RWPE2 (cell line): ENCODE measurements at regions not wholly inside any gene's neighbourhood (a gene's known extent, or its start where the extent isn't known, plus 50 kb on each side); places are given as distances from the start of the nearest gene placed in this dataset.
A peak's percentile ranks its signal among the peaks of the same experiment; 100 is the strongest.

Experiments
- ATAC-seq: fragments of 200-7000 bp; cut with Tn5 transposase; 3 replicates; pipeline ENCODE4 v1.9.1; 2021; ENCODE audit warnings: low read depth
- DNase-seq: peaks from one replicate; pipeline ENCODE4 v3.0.0-alpha.2; 2020; ENCODE audit warnings: low spot score
- H3K27ac ChIP-seq: fragments of 450-650 bp; 2 replicates; pipeline ENCODE4 v1.5.1; 2017; ENCODE audit warnings: mild to moderate bottlenecking; ENCODE audit not compliant: poor library complexity, severe bottlenecking
- H3K27me3 ChIP-seq: fragments of 250-450 bp; sonication (Bioruptor Pico); 2 replicates; pipeline ENCODE4 v1.5.1; 2021; ENCODE audit warnings: mild to moderate bottlenecking, moderate library complexity; ENCODE audit not compliant: insufficient read depth, poor library complexity, severe bottlenecking
- H3K36me3 ChIP-seq: fragments of 250-450 bp; sonication (Bioruptor Pico); 2 replicates; pipeline ENCODE4 v1.5.1; 2020; ENCODE audit warnings: low read depth, mild to moderate bottlenecking, moderate library complexity
- H3K4me1 ChIP-seq: fragments of 250-450 bp; sonication (Bioruptor Pico); 2 replicates; pipeline ENCODE4 v1.5.1; 2021; ENCODE audit warnings: mild to moderate bottlenecking, moderate library complexity; ENCODE audit not compliant: insufficient read depth, poor library complexity, severe bottlenecking
- H3K4me3 ChIP-seq: fragments of 250-450 bp; sonication (Bioruptor Pico); 2 replicates; pipeline ENCODE4 v1.5.1; 2021; ENCODE audit warnings: mild to moderate bottlenecking, moderate library complexity; ENCODE audit not compliant: severe bottlenecking
- H3K9me3 ChIP-seq: fragments of 250-450 bp; sonication (Bioruptor Pico); 2 replicates; pipeline ENCODE4 v1.5.1; 2021; ENCODE audit warnings: mild to moderate bottlenecking, moderate library complexity; ENCODE audit not compliant: severe bottlenecking
- CTCF ChIP-seq: fragments of 450-650 bp; IDR thresholded peaks from one replicate; pipeline ENCODE4 v1.5.1; 2017; ENCODE audit warnings: mild to moderate bottlenecking, moderate library complexity; ENCODE audit not compliant: poor library complexity, severe bottlenecking

- Histone ChIP-seq H3K4me3 (no peak overlapping the region), H3K27ac (no peak overlapping the region), H3K36me3 (no peaks in the 10 kb centered on the region), H3K4me1 (no peaks in the 10 kb centered on the region), H3K9me3 (no peaks in the 10 kb centered on the region), H3K27me3 (no peaks in the 10 kb centered on the region)
- no peak for TF ChIP-seq CTCF
- ATAC-seq (no peak), DNase-seq (no peak)
Observed at GRCh38 chr1:164971921-164972415, 384.5 kb downstream of the LMX1A start.

GRCh38 chr1:164971391-164971790, 385.1 kb downstream of the LMX1A start:
- Histone ChIP-seq H3K27me3 (no peaks in the 10 kb centered on the region), H3K4me3 (no peak overlapping the region), H3K4me1 (no peaks in the 10 kb centered on the region), H3K36me3 (no peaks in the 10 kb centered on the region), H3K27ac (no peak overlapping the region), H3K9me3 (no peaks in the 10 kb centered on the region)
- no peak for TF ChIP-seq CTCF
- DNase-seq (no peak), ATAC-seq (no peak)

- Histone ChIP-seq H3K27ac (no peak overlapping the region), H3K9me3 (no peaks in the 10 kb centered on the region), H3K4me1 (no peaks in the 10 kb centered on the region), H3K27me3 (no peaks in the 10 kb centered on the region), H3K4me3 (no peak overlapping the region), H3K36me3 (no peaks in the 10 kb centered on the region)
- no peak for TF ChIP-seq CTCF
- ATAC-seq, result no peak
- DNase-seq, result no peak
Observed at GRCh38 chr1:164969253-164969652, 387.3 kb downstream of the LMX1A start.

- no peak for TF ChIP-seq CTCF
- Histone ChIP-seq H3K27ac (no peak overlapping the region), H3K9me3 (no peaks in the 10 kb centered on the region), H3K4me1 (no peaks in the 10 kb centered on the region), H3K27me3 (no peaks in the 10 kb centered on the region), H3K4me3 (no peak overlapping the region), H3K36me3 (no peaks in the 10 kb centered on the region)
- ATAC-seq (no peak), DNase-seq (no peak)
Observed at GRCh38 chr1:164967300-164967699, 389.2 kb downstream of the LMX1A start.

- H3K4me1 ChIP-seq, result no peaks in the 10 kb centered on the region
- TF ChIP-seq CTCF, result no peak
- peak; percentile 87 for ATAC-seq
Observed at GRCh38 chr1:164961715-164962114, 394.8 kb downstream of the LMX1A start.

More at GRCh38 chr1:164961715-164962114, 394.8 kb downstream of the LMX1A start:
- Histone ChIP-seq H3K36me3 (no peaks in the 10 kb centered on the region), H3K9me3 (no peaks in the 10 kb centered on the region), H3K4me3 (no peak overlapping the region), H3K27me3 (no peaks in the 10 kb centered on the region), H3K27ac (no peak overlapping the region)
- DNase-seq, result no peak
